ENCODE measurements at regions not wholly inside any gene's neighbourhood (a gene's known extent, or its start where the extent isn't known, plus 50 kb on each side); places are given as distances from the start of the nearest gene placed in this dataset.

DNA sequence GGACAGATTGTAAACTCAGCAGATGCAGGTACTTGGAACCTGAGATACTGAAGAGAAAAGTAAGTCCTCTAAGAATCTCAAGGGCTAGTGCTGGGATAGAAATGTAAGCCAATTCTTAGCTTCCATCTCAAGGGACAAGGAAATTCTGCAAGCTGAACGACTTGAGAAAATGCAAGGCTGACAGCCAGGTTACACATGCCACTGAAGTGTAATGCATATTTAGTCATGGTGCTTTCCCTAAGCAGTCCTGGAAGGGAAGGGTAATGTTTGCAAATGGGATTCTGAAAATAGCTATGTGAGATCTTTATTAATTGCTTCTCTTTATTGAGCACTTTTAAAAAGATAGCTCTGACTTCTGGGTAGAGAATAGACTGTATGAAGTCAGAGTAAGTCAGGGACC is 402.7 kb upstream of the SEL1L start:
- DNase-seq (ENCODE audit: low read depth): no peak
- no peak overlapping the region for H3K4me3 ChIP-seq (ENCODE audit: low read depth, low read length)
- no peak for TF ChIP-seq CTCF (IDR thresholded peaks at IDR 0.05; ENCODE audit: insufficient read depth, low read depth, low read length, missing control alignments)

GRCh38 chr14:81936902-81937301 is 403.2 kb upstream of the SEL1L start:
- H3K4me3 ChIP-seq (ENCODE audit: low read depth, low read length): no peak overlapping the region
- TF ChIP-seq CTCF (IDR thresholded peaks at IDR 0.05; ENCODE audit: insufficient read depth, low read depth, low read length, missing control alignments): no peak
- DNase-seq (ENCODE audit: low read depth): no peak

DNA sequence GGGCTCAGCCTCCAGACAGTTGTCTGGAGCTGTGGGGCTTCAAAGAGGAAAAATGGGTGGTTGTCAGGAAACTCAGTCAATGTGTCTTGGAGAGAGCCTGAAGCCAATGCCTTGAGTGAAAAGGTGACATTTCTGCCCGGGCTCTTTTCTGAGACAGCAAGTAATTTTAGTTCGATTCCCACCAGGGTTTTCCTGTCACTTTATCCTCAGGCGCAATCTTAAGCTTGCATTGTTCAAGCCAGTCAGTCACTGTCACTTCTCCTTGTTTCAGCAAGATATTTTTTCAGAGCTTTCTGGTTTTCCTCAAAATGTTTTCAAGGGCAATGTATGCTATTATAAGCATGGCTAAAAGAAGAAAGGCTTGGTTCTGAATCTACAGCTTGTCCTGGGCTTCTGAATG is 404.7 kb upstream of the SEL1L start:
- no peak overlapping the region for H3K4me3 ChIP-seq (ENCODE audit: low read depth, low read length)
- DNase-seq (ENCODE audit: low read depth): no peak
- TF ChIP-seq CTCF (IDR thresholded peaks at IDR 0.05; ENCODE audit: insufficient read depth, low read depth, low read length, missing control alignments): no peak

DNA sequence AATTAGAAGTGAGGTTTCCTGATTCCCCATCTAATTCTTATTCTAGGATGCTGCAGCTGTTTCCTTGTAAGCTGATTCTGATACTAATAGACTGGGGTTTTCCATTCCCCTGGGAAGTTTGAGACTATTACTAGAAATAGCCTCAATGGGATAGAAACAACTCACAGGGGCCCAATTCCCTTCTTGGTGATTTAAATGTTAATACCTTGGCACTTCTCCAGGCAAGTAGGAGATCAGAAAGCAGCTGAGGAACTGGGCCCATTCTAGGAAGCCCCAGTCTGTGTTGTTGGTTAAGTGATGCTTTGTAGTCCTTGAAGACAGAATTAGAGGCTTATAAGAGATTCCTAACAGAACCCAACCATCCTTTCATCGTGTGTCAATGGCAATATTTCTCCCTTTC is 407.0 kb upstream of the SEL1L start:
- H3K4me3 ChIP-seq (ENCODE audit: low read depth, low read length): no peak overlapping the region
- no peak for TF ChIP-seq CTCF (IDR thresholded peaks at IDR 0.05; ENCODE audit: insufficient read depth, low read depth, low read length, missing control alignments)
- DNase-seq (ENCODE audit: low read depth): no peak

- H3K4me3 ChIP-seq (ENCODE audit: low read depth, low read length): no peak overlapping the region
- TF ChIP-seq CTCF (IDR thresholded peaks at IDR 0.05; ENCODE audit: insufficient read depth, low read depth, low read length, missing control alignments): no peak
These were observed 408.4 kb upstream of the SEL1L start for GRCh38 chr14:81942071-81942470.

GRCh38 chr14:81946375-81946774 is 412.7 kb upstream of the SEL1L start:
- no peak for TF ChIP-seq CTCF (IDR thresholded peaks at IDR 0.05; ENCODE audit: insufficient read depth, low read depth, low read length, missing control alignments)
- H3K4me3 ChIP-seq (ENCODE audit: low read depth, low read length): no peak overlapping the region
- DNase-seq (ENCODE audit: low read depth): no peak

More at GRCh38 chr14:81942071-81942470, 408.4 kb upstream of the SEL1L start:
- no peak for DNase-seq (ENCODE audit: low read depth)

All from GM12865 (cell line).